ENCODE measurements at regions not wholly inside any gene's neighbourhood (a gene's known extent, or its start where the extent isn't known, plus 50 kb on each side); places are given as distances from the start of the nearest gene placed in this dataset.

DNA sequence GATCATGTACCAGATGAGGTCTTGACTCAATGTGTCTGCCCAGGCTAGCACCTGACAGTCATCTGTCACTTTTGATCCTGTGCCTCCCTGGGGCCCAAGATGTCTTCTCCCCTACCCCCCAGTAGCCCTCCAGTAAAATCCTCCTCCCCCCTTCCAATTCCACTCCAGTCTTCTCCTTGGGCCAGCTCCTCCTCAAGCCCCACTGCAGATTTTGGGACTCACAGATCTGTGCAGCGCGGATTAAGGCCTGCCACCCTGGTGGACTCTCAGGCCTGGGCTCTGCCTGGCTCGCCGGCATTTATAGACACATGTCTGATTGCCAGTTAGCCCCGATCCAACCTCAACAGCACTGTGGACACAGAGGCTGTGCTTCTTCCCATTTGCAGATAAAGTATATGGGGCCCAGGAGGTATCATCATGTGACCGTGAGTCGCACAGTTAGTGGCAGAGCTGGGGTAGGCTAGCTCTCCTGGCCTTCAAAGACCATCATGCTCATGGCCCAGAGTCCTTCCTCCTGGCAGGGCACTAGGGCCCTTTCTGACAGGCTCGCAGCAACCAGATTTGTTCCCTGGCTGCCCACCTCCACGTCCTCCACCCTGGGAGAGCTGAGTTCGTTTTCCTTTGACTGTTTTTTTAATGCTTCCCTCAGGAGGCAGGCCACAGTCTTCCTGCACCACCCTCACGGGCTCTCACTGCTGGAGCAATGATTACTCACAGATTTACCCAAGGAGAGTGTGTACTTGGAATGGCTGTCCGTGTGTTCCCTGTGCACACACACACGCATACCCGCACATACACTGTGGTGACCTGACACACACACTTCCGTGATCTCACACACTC is 98.3 kb upstream of the DIO3 start:
- DNase-seq, result no peak
- ChIA-PET CTCF (interaction anchor here (0.5 kb wide), 1 partner anchor 26 kb away, joined by 3 read pairs; no protein-coding TSS in a partner anchor), POLR2A (no interaction called here)
- Mint-ChIP-seq H3K9me3 (no peaks in the 10 kb centered on the region), H3K4me1 (no peaks in the 10 kb centered on the region), H3K4me3 (no peak overlapping the region), H3K36me3 (ENCODE audit: low read depth) (no peaks in the 10 kb centered on the region), H3K27me3 (peaks cover 25% of the 10 kb centered on the region), H3K27ac (no peak overlapping the region)

DNA sequence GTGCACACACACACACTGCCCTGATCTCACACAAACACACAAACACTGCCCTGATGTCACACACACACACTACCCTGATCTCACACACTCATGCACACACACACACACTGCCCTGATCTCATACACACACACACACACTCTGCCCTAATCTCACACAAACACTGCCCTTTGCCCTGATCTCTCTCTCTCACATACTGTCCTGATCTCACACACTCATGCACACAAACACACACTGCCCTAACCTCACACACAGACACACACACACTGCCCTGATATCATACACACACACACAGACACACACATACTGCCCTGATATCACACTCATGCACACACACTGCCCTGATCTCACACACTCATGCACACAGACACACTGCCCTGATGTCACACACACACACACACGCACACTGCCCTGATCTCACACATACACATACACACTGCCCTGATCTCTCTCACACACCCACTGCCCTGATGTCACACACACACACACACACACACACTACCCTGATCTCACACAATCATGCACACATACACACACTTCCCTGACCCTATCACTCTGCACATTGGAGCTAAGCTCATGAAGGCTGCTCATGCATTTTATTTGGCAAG is 97.6 kb upstream of the DIO3 start:
- H3K27ac Mint-ChIP-seq, result no peak overlapping the region
- H3K9me3 Mint-ChIP-seq, result no peaks in the 10 kb centered on the region

DNA sequence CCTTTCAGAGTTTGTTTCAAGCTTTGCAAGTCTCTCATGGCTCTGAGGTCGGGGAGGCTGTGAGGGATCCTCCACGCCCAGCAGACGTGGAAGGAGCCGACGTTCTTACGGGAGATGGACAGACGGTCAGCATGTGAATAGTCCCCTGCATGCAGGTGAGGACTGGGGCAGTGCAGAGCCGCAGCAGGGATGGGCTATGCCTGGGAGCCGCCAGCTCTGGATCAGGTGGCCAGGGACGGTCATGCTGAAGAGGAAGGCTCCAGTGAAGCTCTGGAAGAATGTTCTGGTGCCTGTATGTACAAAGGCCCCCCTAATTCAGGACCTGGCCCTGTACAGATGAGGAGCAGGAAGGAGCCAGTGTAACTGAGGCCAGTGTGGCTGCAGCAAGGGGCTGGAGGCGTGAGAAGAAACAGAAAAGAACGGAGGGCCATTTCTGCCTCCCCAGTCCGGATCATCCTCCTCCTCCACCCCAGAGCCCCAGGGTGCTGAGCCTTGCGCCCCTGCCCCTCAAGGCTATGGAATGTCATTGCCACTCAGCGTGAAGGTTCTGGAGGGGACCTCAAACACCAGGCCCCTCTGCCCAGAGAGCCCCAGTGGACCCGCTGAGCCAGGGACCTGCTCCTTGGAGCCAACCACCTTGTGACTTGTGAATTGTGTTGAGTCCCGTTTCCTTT is 96.8 kb upstream of the DIO3 start:
- ChIA-PET POLR2A (no interaction called here), CTCF (no interaction called here)
- no peak overlapping the region for H3K27ac Mint-ChIP-seq
- DNase-seq, result no peak
- no peaks in the 10 kb centered on the region for H3K9me3 Mint-ChIP-seq
- H3K36me3 Mint-ChIP-seq (ENCODE audit: low read depth), result no peaks in the 10 kb centered on the region
- H3K4me1 Mint-ChIP-seq, result no peaks in the 10 kb centered on the region
- no peak overlapping the region for H3K4me3 Mint-ChIP-seq
- H3K27me3 Mint-ChIP-seq, result peaks cover 22% of the 10 kb centered on the region

More for the DNA sequence above, 97.6 kb upstream of the DIO3 start:
- Mint-ChIP-seq H3K36me3 (ENCODE audit: low read depth) (no peaks in the 10 kb centered on the region), H3K4me3 (no peak overlapping the region), H3K4me1 (no peaks in the 10 kb centered on the region), H3K27me3 (peaks cover 24% of the 10 kb centered on the region)
- CTCF ChIA-PET, result interaction anchor here (0.5 kb wide), 1 partner anchor 25 kb away, joined by 3 read pairs; no protein-coding TSS in a partner anchor
- POLR2A ChIA-PET, result no interaction called here
- DNase-seq, result no peak

DNA sequence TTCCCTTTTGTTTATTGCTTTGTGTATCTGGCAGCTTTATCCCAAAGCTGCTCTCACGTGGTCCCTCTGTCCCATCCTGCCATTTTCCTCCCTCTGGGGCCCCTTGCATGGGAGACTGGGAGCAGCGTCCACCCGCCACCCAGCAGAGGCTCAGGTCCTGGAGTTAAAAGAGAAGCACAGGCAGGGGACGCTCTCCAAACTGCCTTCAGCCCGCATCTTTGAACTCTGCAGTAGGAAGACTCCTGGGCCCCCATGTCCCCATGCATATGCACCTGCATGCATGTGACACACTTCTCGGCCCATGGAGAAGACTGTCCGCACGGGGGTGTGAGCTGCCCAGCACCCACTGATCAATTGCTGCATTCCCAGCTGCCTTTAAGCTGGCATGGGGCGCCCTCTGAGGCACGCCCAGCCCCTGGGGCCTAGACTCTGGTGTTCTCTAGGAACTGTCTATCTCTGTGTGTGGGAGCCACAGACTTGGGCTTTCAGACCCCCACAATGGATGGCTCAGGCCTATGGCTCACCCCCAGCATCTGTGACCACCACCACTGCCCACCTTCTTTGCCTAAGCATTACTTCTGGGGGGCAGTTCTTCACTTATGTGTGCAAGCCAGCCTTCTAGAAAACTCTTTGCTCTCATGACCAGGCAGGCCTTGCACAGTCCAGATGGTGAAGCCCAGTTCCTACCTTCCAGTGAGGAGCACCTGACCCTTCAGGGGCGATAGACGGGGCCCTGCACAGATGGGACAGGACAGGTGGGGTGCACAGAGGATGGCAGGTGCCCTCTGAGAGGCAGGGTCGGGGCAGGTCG is 96.1 kb upstream of the DIO3 start:
- H3K36me3 Mint-ChIP-seq (ENCODE audit: low read depth), result no peaks in the 10 kb centered on the region

DNA sequence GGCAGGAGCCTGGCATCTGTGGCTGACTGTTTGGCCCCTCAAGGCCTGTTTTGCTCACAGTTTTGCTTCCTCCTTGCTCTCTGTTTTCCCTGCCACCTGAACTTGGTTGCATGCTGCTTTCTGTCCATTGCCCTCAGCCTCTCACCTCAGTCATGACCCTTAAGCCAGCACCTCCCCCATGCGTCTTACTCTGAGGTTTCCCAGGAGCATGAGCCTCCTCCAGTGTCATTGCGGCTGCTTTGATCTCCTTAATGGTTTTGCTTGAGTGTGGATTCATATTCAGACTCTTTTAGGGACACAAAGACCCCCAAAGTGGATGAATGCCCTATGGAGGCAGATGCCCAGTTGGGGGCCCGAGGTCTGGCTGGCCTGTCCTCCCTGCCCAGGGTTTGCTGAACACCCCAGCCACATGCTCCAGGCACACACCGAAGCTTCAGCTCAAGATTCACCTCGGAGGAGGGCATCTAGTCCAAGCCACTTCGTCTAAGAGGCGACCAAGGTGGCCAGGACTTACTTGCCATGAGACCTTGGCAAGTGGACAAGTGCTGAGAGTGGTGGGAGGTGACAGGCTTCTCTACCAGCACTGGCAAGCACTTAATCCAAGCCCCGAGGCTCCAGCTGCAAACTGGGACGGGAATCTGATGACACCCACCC is 95.4 kb upstream of the DIO3 start:
- no peaks in the 10 kb centered on the region for H3K4me1 Mint-ChIP-seq
- ChIA-PET POLR2A (no interaction called here), CTCF (no interaction called here)
- H3K27me3 Mint-ChIP-seq, result peaks cover 10% of the 10 kb centered on the region
- no peak overlapping the region for H3K4me3 Mint-ChIP-seq
- H3K36me3 Mint-ChIP-seq (ENCODE audit: low read depth), result no peaks in the 10 kb centered on the region
- no peak for DNase-seq
- H3K27ac Mint-ChIP-seq, result no peak overlapping the region
- H3K9me3 Mint-ChIP-seq, result no peaks in the 10 kb centered on the region

More for the DNA sequence above, 96.1 kb upstream of the DIO3 start:
- ChIA-PET CTCF (no interaction called here), POLR2A (no interaction called here)
- Mint-ChIP-seq H3K27ac (no peak overlapping the region), H3K9me3 (no peaks in the 10 kb centered on the region), H3K4me1 (no peaks in the 10 kb centered on the region), H3K4me3 (no peak overlapping the region), H3K27me3 (peaks cover 18% of the 10 kb centered on the region)
- no peak for DNase-seq

DNA sequence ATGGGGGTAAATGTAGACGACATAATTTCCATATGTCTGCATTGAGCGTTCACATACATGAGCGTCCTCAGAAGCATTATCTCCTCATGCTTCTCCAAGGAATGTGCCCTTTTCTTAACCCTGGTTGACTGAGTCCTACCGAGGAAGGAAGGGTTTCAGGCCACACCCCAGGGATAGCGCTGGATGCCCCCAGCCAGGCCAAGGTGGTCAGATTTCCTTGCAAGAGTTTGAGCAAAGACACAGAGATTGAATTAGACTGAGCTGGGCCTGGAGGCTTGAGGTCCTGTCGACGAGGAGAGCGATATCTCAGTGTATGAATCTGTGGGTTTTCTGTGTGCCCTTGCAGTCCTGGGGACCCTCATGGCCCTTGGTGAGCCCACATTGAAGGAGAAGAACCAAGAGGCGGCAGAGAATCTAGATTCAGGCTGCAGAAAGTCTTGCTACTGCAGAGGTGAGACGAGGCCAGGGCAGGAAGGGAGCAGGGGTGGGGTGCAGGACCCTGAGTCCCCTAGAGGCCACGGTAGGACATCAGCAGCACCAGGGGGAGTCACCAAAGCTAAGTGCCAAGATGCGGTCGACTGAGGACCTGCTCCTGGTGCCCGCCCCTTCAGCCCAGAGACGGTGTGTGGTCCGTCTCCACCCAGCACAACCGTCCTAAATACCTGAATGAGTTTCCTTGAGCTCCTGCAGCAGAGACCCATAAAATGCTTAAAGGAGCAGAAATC is 94.7 kb upstream of the DIO3 start:
- H3K4me3 Mint-ChIP-seq, result no peak overlapping the region
- DNase-seq, result no peak
- no peaks in the 10 kb centered on the region for H3K9me3 Mint-ChIP-seq
- H3K4me1 Mint-ChIP-seq, result no peaks in the 10 kb centered on the region
- H3K27me3 Mint-ChIP-seq, result peaks cover 3% of the 10 kb centered on the region
- POLR2A ChIA-PET, result no interaction called here
- H3K27ac Mint-ChIP-seq, result no peak overlapping the region
- CTCF ChIA-PET, result no interaction called here
- H3K36me3 Mint-ChIP-seq (ENCODE audit: low read depth), result no peaks in the 10 kb centered on the region

DNA sequence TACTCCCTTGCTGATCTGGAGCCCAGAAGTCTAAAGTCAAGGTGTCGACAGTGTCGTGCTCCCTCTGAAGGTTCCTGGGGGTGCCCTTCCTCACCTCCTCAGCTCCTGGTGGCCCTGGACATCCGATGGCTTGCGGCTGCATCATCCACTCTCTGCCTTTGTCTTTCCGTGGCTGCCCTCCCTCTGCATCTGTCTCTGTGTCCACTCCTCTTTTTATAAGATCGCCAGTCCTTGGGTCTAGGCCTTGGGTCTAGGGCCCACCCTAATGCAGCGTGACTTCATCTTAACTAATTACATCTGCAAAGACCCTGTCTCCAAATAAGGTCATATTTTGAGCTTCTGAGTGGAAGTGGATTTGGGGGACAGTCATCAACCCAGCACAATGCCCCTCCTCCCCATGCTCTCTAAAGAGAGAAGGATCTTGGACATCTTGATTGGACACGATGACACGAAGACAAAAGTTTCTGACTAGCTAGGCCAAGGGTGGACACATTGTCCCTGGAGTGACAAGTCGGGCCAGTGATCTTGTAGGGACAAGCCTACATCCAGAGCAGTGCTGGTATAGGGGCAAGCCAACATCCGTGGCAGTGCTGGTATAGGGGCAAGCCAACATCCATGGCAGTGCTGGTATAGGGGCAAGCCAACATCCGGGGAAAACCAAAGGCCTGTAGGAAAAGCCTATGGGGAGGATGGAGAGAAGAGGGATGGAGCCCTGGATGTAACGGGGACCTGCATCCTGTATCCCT is 93.9 kb upstream of the DIO3 start:
- Mint-ChIP-seq H3K27me3 (no peaks in the 10 kb centered on the region), H3K4me1 (no peaks in the 10 kb centered on the region), H3K9me3 (no peaks in the 10 kb centered on the region), H3K36me3 (ENCODE audit: low read depth) (no peaks in the 10 kb centered on the region), H3K4me3 (no peak overlapping the region), H3K27ac (no peak overlapping the region)
- DNase-seq, result no peak
- CTCF ChIA-PET, result no interaction called here
- POLR2A ChIA-PET, result no interaction called here

DNA sequence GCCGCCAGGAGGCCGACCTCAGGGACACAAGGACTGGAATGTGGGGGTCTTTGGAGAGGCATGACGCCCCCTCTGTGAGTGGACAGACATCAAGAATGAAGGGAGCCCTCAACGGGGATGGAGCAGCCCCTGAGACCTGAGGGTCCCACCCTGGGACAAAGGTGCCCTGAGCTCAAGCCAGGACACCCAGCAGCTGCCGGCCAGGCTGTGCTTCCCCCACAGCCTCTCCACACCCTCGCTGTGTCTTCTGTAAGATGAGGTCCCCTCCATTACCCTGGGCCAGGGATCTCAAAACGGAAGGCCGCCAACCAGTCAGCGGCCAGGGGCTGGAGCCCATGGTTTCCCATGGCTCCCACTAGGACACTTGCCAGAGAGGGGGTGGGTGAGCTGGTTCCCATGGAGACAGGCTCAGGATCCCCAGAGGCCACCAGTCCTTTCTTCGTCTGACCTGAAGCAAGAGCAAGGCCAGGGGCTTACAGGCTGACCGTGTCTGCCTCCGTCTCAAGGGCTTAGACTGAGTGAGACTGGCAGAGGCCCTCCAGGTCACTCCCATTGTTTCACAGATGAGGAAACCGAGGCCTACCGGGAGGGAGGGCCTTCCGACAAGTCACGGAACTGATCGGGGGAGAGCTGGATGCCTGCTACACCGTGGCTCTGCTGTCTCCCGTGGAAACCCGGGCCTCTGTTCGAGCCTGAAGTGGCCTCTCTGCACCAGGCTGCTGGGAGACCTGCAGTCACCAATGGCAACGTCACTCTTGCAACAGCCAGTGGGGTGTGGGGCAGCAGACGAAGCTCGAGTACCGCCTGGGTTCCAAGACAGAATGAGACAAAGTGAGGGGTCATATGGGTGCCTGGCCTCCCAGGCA is 91.7 kb upstream of the DIO3 start:
- H3K27ac Mint-ChIP-seq, result no peak overlapping the region
- no peaks in the 10 kb centered on the region for H3K36me3 Mint-ChIP-seq (ENCODE audit: low read depth)
- ChIA-PET CTCF (interaction anchor here (0.6 kb wide), 1 partner anchor 1619 kb away, joined by 3 read pairs; no protein-coding TSS in a partner anchor), POLR2A (no interaction called here)
- H3K4me1 Mint-ChIP-seq, result no peaks in the 10 kb centered on the region
- DNase-seq, result no peak
- H3K4me3 Mint-ChIP-seq, result no peak overlapping the region
- no peaks in the 10 kb centered on the region for H3K9me3 Mint-ChIP-seq
- H3K27me3 Mint-ChIP-seq, result no peaks in the 10 kb centered on the region

DNA sequence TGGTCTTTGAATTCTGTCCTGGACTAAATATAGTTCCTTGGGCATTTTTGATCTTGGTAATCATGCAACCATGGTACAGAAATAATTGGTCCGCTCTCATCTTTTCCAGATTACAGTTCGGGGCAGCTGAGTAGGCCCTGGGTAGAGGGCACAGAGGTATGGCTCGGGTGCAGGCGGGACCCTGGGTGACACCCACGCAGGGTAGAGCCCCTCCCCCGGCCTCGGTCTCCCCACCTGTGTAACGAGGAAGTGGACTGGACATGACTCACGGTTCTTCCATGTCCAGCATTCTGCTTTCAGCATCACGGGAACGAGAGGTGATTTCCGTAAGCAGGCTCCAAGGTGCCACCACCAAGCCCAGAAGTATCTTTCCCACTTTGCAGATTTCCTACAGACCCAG is 91.0 kb upstream of the DIO3 start:
- no peak overlapping the region for H3K4me3 Mint-ChIP-seq
- H3K4me1 Mint-ChIP-seq, result no peaks in the 10 kb centered on the region
- no peaks in the 10 kb centered on the region for H3K27me3 Mint-ChIP-seq
- H3K27ac Mint-ChIP-seq, result no peak overlapping the region
- ChIA-PET POLR2A (no interaction called here), CTCF (interaction anchor here (0.6 kb wide), 1 partner anchor 1620 kb away, joined by 3 read pairs; no protein-coding TSS in a partner anchor)
- H3K36me3 Mint-ChIP-seq (ENCODE audit: low read depth), result no peaks in the 10 kb centered on the region
- DNase-seq, result no peak
- no peaks in the 10 kb centered on the region for H3K9me3 Mint-ChIP-seq

DNA sequence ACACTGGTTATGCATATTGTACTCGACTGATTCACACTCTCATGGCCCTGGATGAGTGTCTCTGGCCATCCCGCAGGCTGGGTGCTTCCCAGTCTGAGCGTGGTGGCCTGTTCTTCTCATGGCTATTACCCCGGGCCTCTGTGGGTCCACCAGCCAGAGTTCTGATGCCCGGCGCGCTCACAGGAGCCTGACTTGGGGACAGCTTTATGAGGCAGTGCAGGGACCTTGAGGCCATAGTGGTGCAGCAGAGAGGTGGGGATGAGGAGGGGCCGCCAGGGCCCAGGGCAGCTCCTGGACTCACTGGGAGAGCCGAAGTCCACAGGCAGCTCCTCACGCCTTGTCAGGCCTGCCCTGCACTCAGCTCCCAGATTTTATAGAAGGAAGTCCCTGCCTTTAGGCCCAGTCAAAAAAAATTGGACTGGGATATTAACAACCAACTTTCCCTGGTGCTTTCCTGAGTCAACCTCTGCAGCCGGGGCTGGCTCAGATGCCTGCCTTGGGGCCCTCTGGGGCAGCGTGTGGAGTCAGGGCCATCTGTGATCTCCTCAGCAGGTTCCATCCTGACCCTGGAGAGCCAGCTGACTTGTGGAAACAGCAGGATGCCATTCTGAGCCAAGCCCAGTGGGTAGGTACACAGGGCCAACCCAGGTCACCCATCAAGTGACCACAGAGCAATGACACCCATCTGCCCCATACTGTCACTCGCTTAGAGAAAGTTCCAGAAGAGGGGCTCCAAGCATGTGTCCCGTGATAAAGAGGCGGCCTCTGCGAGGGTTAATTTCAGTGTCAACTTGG is 89.4 kb upstream of the DIO3 start:
- CTCF ChIA-PET, result no interaction called here
- H3K4me3 Mint-ChIP-seq, result no peak overlapping the region
- no peaks in the 10 kb centered on the region for H3K4me1 Mint-ChIP-seq
- H3K36me3 Mint-ChIP-seq (ENCODE audit: low read depth), result no peaks in the 10 kb centered on the region
- POLR2A ChIA-PET, result no interaction called here
- H3K9me3 Mint-ChIP-seq, result no peaks in the 10 kb centered on the region
- DNase-seq, result no peak
- H3K27ac Mint-ChIP-seq, result no peak overlapping the region
- no peaks in the 10 kb centered on the region for H3K27me3 Mint-ChIP-seq

All from activated CD4-positive, alpha-beta T cell treated with anti-CD3 and anti-CD28 coated beads, Interleukin-2, amount 10 ng/mL, durations not matched to agents 7 days and 5 days (primary cell).